ENCODE measurements at regions not wholly inside any gene's neighbourhood (a gene's known extent, or its start where the extent isn't known, plus 50 kb on each side); places are given as distances from the start of the nearest gene placed in this dataset.

GRCh38 chr5:169503886-169504285 lies 79.7 kb upstream of the SPDL1 start:
- no peak overlapping the region for H3K27ac ChIP-seq (ENCODE audit: insufficient read depth, low read depth, low read length)
- no peaks in the 10 kb centered on the region for H4K20me1 ChIP-seq (replicated peaks; ENCODE audit: control insufficient read depth, extremely low read depth, insufficient read depth, low read length)
- DNase-seq (ENCODE audit: low read depth, low spot score) = peak; percentile 76
- H3K27me3 ChIP-seq (ENCODE audit: control insufficient read depth in 2 of 2, insufficient read depth in 2 of 2, low read length in 2 of 2) = no peaks in the 10 kb centered on the region
- H3K9me3 ChIP-seq (replicated peaks; ENCODE audit: control insufficient read depth, insufficient read depth, low read length) = no peaks in the 10 kb centered on the region
- no peaks in the 10 kb centered on the region for H3K36me3 ChIP-seq (ENCODE audit: control insufficient read depth in 2 of 2, extremely low read depth in 1 of 2, insufficient read depth in 2 of 2, low read length in 2 of 2)
- no peaks in the 10 kb centered on the region for H3K4me1 ChIP-seq (ENCODE audit: control insufficient read depth, extremely low read depth, insufficient read depth, low read length)
- H3K4me3 ChIP-seq (replicated peaks in 1 of 3; ENCODE audit: insufficient read depth in 1 of 3, low read depth in 1 of 3, low read length in 3 of 3) = no peak overlapping the region
- no TSS peak for BruUV-seq (replicated peaks)
- no peak overlapping the region for H3K9ac ChIP-seq (replicated peaks; ENCODE audit: extremely low read depth, insufficient read depth, low read length)
- ChIA-PET POLR2A (no interaction called here), CTCF (interaction anchor here (1.0 kb wide), 1 partner anchor 12 kb away, joined by 3 read pairs; no protein-coding TSS in a partner anchor)
- intact Hi-C loops (cut with micrococcal nuclease) (no loop called here), dilution Hi-C loops (cut with MboI; ENCODE audit: extremely low pct_ligation_motif_present, low sequenced_read_pairs) (no loop called here)
- no peaks in the 10 kb centered on the region for H3K79me2 ChIP-seq (ENCODE audit: control insufficient read depth, insufficient read depth, low read length)
- H3K4me2 ChIP-seq (ENCODE audit: insufficient read depth, low read length) = no peak overlapping the region
- FAIRE-seq = no peak
- H2AFZ ChIP-seq (ENCODE audit: low read depth, low read length) = no peak overlapping the region
- H3K9me1 ChIP-seq (replicated peaks; ENCODE audit: control insufficient read depth, extremely low read depth, insufficient read depth, low read length) = no peaks in the 10 kb centered on the region
- TF ChIP-seq, protein P1, sequence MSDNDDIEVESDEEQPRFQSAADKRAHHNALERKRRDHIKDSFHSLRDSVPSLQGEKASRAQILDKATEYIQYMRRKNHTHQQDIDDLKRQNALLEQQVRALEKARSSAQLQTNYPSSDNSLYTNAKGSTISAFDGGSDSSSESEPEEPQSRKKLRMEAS (IDR thresholded peaks at IDR 0.05; ENCODE audit: insufficient read depth, insufficient read length) = no peak
- TF ChIP-seq MYC (IDR thresholded peaks at IDR 0.05; ENCODE audit: low read depth, low read length) = no peak
- TF ChIP-seq EZH2 (IDR thresholded peaks at IDR 0.05; ENCODE audit: borderline replicate concordance, low read depth, low read length, severe bottlenecking) = no peak
- no peak for TF ChIP-seq POLR2AphosphoS5 (IDR thresholded peaks at IDR 0.05; ENCODE audit: insufficient read depth, low read depth, low read length)
- no peak for TF ChIP-seq POLR2A (IDR thresholded peaks at IDR 0.05; ENCODE audit: low read depth, low read length)
- TF ChIP-seq, protein P2, sequence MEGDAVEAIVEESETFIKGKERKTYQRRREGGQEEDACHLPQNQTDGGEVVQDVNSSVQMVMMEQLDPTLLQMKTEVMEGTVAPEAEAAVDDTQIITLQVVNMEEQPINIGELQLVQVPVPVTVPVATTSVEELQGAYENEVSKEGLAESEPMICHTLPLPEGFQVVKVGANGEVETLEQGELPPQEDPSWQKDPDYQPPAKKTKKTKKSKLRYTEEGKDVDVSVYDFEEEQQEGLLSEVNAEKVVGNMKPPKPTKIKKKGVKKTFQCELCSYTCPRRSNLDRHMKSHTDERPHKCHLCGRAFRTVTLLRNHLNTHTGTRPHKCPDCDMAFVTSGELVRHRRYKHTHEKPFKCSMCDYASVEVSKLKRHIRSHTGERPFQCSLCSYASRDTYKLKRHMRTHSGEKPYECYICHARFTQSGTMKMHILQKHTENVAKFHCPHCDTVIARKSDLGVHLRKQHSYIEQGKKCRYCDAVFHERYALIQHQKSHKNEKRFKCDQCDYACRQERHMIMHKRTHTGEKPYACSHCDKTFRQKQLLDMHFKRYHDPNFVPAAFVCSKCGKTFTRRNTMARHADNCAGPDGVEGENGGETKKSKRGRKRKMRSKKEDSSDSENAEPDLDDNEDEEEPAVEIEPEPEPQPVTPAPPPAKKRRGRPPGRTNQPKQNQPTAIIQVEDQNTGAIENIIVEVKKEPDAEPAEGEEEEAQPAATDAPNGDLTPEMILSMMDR (IDR thresholded peaks at IDR 0.05; ENCODE audit: extremely low read depth in 1 of 2, insufficient read depth in 1 of 2, low read depth in 1 of 2, low read length in 2 of 2) = no peak
- TF ChIP-seq FOS (IDR thresholded peaks at IDR 0.05; ENCODE audit: borderline replicate concordance, insufficient read depth, low read length) = no peak

Data from endothelial cell of umbilical vein (primary cell).